Fibroblast of lung (primary cell): ENCODE measurements at regions not wholly inside any gene's neighbourhood (a gene's known extent, or its start where the extent isn't known, plus 50 kb on each side); places are given as distances from the start of the nearest gene placed in this dataset.

Source experiments
- DNase-seq, 2 donors: peaks; one replicate each; pipeline versions ENCODE4 v3.0.0 to v3.0.0-alpha.2; 2010; ENCODE audit warnings: low read depth in 2 of 2
- H2AFZ ChIP-seq: 2 replicates; pipeline ENCODE4 v1.5.1; 2012; ENCODE audit warnings: low read length, control low read depth, inconsistent platforms
- H3K27ac ChIP-seq: 2 replicates; pipeline ENCODE4 v1.5.1; 2011; ENCODE audit warnings: low read length, control low read depth; ENCODE audit not compliant: insufficient read depth
- H3K27me3 ChIP-seq: 2 replicates; pipeline ENCODE4 v1.5.1; 2011; ENCODE audit warnings: mild to moderate bottlenecking, low read length; ENCODE audit not compliant: control insufficient read depth, insufficient read depth
- H3K36me3 ChIP-seq: 2 replicates; pipeline ENCODE4 v1.5.1; 2011; ENCODE audit warnings: low read length; ENCODE audit not compliant: control insufficient read depth, insufficient read depth
- H3K4me1 ChIP-seq: 2 replicates; pipeline ENCODE4 v1.5.1; 2011; ENCODE audit warnings: low read length; ENCODE audit not compliant: control insufficient read depth, insufficient read depth; ENCODE audit errors: extremely low read depth
- H3K4me2 ChIP-seq: 2 replicates; pipeline ENCODE4 v1.5.1; 2011; ENCODE audit warnings: low read length, control low read depth; ENCODE audit not compliant: insufficient read depth; ENCODE audit errors: extremely low read depth
- H3K4me3 ChIP-seq, 4 experiments: fragments of 200-600 bp in 1 of 4; sonication (generic) in 1 of 4; replicated peaks in 1 of 4; 2 replicates each; pipeline ENCODE4 v1.5.1; 2011 to 2016; ENCODE audit warnings: low read length in 4 of 4, low read depth in 3 of 4, mild to moderate bottlenecking in 3 of 4, control low read depth in 2 of 4, inconsistent platforms in 1 of 4, mixed read lengths in 1 of 4; ENCODE audit not compliant: insufficient read depth in 1 of 4; ENCODE audit errors: control extremely low read depth in 1 of 4
- H3K79me2 ChIP-seq: 2 replicates; pipeline ENCODE4 v1.5.1; 2012; ENCODE audit warnings: mild to moderate bottlenecking, low read length, inconsistent platforms; ENCODE audit not compliant: control insufficient read depth, insufficient read depth
- H3K9ac ChIP-seq: 2 replicates; pipeline ENCODE4 v1.5.1; 2011; ENCODE audit warnings: mild to moderate bottlenecking, low read length, control low read depth; ENCODE audit not compliant: insufficient read depth
- H3K9me3 ChIP-seq: 2 replicates; pipeline ENCODE4 v1.5.1; 2012; ENCODE audit warnings: low read depth, low read length; ENCODE audit not compliant: control insufficient read depth, insufficient read depth
- H4K20me1 ChIP-seq: 2 replicates; pipeline ENCODE4 v1.5.1; 2011; ENCODE audit warnings: low read length; ENCODE audit not compliant: control insufficient read depth, insufficient read depth; ENCODE audit errors: extremely low read depth
- CTCF ChIP-seq, 2 donors: IDR thresholded peaks in 1 of 2; conservative IDR thresholded peaks in 1 of 2; 1 replicate in 1 of 2; 2 replicates in 1 of 2; pipeline ENCODE4 v1.5.1; 2011 to 2012; ENCODE audit warnings: low read length in 2 of 2, control low read depth in 1 of 2, inconsistent platforms in 1 of 2, low read depth in 1 of 2, mild to moderate bottlenecking in 1 of 2
- EZH2 ChIP-seq: IDR thresholded peaks from 2 replicates; pipeline ENCODE4 v1.5.1; 2012; ENCODE audit warnings: low read length, control low read depth, mild to moderate bottlenecking; ENCODE audit errors: missing control alignments

- no peak overlapping the region for H3K27ac ChIP-seq
- H3K4me3 ChIP-seq = no peak overlapping the region
- H3K4me1 ChIP-seq = no peaks in the 10 kb centered on the region
- no peak for DNase-seq
- H3K79me2 ChIP-seq = no peaks in the 10 kb centered on the region
- no peaks in the 10 kb centered on the region for H3K27me3 ChIP-seq
- H2AFZ ChIP-seq = no peak overlapping the region
- H3K4me2 ChIP-seq = no peak overlapping the region
- no peaks in the 10 kb centered on the region for H3K36me3 ChIP-seq
- H3K9ac ChIP-seq = no peak overlapping the region
- TF ChIP-seq EZH2 (no peak), CTCF (conservative IDR thresholded peaks at IDR 0.05 in 1 of 2, IDR thresholded peaks at IDR 0.05 in 1 of 2; ENCODE audit: low read depth in 1 of 2, low read length in 2 of 2) (no peak)
- H3K9me3 ChIP-seq = no peaks in the 10 kb centered on the region
- H4K20me1 ChIP-seq = no peaks in the 10 kb centered on the region
Observed at GRCh38 chr10:20647756-20648155, 249.4 kb downstream of the NEBL start.

- H3K36me3 ChIP-seq = no peaks in the 10 kb centered on the region
- no peaks in the 10 kb centered on the region for H3K79me2 ChIP-seq
Observed at GRCh38 chr10:20644421-20644820, 252.7 kb downstream of the NEBL start.

GRCh38 chr10:20641605-20642004, 255.5 kb downstream of the NEBL start:
- H3K4me2 ChIP-seq = no peak overlapping the region
- no peaks in the 10 kb centered on the region for H3K79me2 ChIP-seq
- H3K4me1 ChIP-seq = no peaks in the 10 kb centered on the region
- no peaks in the 10 kb centered on the region for H4K20me1 ChIP-seq
- no peaks in the 10 kb centered on the region for H3K36me3 ChIP-seq
- no peaks in the 10 kb centered on the region for H3K9me3 ChIP-seq
- H3K4me3 ChIP-seq = no peak overlapping the region
- H3K27ac ChIP-seq = no peak overlapping the region
- DNase-seq = no peak
- H3K27me3 ChIP-seq = no peaks in the 10 kb centered on the region
- H2AFZ ChIP-seq = no peak overlapping the region
- TF ChIP-seq CTCF (conservative IDR thresholded peaks at IDR 0.05 in 1 of 2, IDR thresholded peaks at IDR 0.05 in 1 of 2; ENCODE audit: low read depth in 1 of 2, low read length in 2 of 2) = no peak
- TF ChIP-seq EZH2 = no peak
- H3K9ac ChIP-seq = no peak overlapping the region

More at GRCh38 chr10:20644421-20644820, 252.7 kb downstream of the NEBL start:
- H3K9ac ChIP-seq = no peak overlapping the region
- no peak overlapping the region for H3K27ac ChIP-seq
- H3K4me1 ChIP-seq = no peaks in the 10 kb centered on the region
- no peak overlapping the region for H2AFZ ChIP-seq
- no peak for DNase-seq
- no peaks in the 10 kb centered on the region for H3K9me3 ChIP-seq
- no peak overlapping the region for H3K4me2 ChIP-seq
- H3K4me3 ChIP-seq = no peak overlapping the region
- H3K27me3 ChIP-seq = no peaks in the 10 kb centered on the region
- H4K20me1 ChIP-seq = no peaks in the 10 kb centered on the region
- TF ChIP-seq EZH2 (no peak), CTCF (conservative IDR thresholded peaks at IDR 0.05 in 1 of 2, IDR thresholded peaks at IDR 0.05 in 1 of 2; ENCODE audit: low read depth in 1 of 2, low read length in 2 of 2) (no peak)
